Testis (tissue), 2 donors: ENCODE measurements at regions not wholly inside any gene's neighbourhood (a gene's known extent, or its start where the extent isn't known, plus 50 kb on each side); places are given as distances from the start of the nearest gene placed in this dataset.

Source experiments
- CTCF ChIP-seq, 3 experiments: fragments of 450-650 bp in 2 of 3; fragments of 200-600 bp in 1 of 3; sonication (generic) in 1 of 3; IDR thresholded peaks; one replicate each; pipeline ENCODE4 v1.5.1; 2016 to 2019; ENCODE audit warnings: antibody characterized with exemption in 3 of 3, mild to moderate bottlenecking in 2 of 3, moderate library complexity in 1 of 3
- POLR2A ChIP-seq: fragments of 450-650 bp; IDR thresholded peaks from one replicate; pipeline ENCODE4 v1.6.1; 2017; ENCODE audit warnings: antibody characterized with exemption, mild to moderate bottlenecking, moderate library complexity

GRCh38 chr4:15299627-15300026 is 128.2 kb upstream of the C1QTNF7 start:
- TF ChIP-seq CTCF (IDR thresholded peaks at IDR 0.05), result no peak
- TF ChIP-seq POLR2A, result no peak
